ENCODE measurements at regions not wholly inside any gene's neighbourhood (a gene's known extent, or its start where the extent isn't known, plus 50 kb on each side); places are given as distances from the start of the nearest gene placed in this dataset.
A peak's percentile ranks its signal among the peaks of the same experiment; 100 is the strongest.

DNA sequence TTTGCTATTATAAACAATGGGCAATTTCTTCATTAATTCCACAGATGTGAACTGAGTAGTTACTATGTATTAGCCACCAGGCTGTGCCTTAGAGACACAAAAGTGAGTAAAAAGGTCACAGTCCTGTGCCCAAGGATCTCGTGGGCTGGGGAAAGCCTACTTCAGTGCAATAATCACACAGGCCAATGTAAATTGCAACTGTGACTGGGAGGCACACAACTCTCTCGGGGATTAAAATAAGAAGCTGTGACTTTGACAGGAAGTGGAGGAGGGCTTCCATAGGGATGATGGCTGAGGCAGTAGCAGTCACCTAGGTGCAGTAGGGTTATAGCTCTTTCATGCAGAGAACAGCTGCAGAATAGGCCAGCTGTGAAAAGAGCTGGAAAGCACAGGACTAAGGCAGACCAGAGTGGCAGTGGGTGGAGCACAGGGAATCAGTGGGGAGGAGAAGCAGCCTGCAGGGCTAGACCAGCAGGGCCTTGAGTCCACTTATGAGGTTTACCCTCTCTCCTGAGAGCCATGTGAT is 121.9 kb downstream of the MAB21L3 start:
- DNase-seq: no peak

DNA sequence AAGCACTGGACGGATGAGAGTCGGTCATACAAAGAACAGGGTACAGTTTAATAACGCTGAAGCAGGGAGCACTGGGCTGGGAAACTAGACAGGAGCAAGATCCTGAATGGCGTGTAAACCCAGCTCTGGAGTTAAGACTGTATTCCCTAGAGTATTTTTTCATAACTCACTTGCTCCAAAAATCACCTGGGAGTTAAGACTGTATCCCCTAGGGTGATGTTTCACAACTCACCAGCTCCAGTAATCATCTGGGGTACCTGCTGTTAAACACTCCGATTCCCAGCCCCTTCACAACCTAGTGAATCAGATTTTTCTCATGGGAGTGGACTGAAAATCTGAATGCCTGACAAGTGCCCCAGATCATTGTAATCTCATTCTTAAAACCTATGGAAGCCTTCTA is 123.2 kb downstream of the MAB21L3 start:
- no peak for DNase-seq

DNA sequence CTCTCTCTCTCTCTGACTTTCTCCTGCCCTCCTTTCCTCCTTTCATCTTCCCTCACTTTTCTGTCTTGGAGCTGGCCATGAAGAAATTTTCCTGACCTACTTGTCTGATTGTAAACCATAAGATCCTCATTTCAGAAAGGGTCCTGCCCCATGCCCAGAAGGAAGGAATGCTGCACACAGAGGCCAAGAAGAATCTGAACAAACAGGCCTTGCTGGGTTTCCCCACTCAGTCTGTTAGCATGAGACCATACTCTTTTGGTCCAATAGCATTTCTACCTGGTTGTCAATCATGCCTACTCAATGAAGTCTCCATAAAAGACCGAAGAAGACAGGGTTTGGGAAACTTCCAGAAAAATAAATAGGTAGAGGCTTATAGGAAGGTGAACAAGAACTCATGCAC is 128.7 kb downstream of the MAB21L3 start:
- no peak for DNase-seq

DNA sequence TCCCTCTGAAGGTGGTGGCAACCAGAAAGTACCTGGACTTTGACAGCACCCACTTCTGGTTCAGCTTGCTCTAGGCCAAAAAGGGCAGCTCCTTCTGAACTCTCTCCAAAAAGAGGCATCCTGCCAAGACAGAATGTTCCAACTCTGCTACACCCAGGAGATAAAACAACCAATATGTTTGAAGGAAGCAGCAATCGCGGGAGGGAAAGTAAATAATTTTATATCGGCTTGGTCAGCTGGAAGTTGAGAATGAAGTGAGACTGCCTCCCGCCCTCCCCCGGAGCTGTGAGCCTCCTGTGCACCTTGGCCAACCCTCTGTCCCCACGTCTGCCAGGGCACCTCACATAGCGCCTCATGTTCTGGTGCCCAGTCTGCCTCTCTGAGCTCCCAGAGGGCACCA is 130.3 kb upstream of the ATP1A1 start:
- DNase-seq: no peak

DNA sequence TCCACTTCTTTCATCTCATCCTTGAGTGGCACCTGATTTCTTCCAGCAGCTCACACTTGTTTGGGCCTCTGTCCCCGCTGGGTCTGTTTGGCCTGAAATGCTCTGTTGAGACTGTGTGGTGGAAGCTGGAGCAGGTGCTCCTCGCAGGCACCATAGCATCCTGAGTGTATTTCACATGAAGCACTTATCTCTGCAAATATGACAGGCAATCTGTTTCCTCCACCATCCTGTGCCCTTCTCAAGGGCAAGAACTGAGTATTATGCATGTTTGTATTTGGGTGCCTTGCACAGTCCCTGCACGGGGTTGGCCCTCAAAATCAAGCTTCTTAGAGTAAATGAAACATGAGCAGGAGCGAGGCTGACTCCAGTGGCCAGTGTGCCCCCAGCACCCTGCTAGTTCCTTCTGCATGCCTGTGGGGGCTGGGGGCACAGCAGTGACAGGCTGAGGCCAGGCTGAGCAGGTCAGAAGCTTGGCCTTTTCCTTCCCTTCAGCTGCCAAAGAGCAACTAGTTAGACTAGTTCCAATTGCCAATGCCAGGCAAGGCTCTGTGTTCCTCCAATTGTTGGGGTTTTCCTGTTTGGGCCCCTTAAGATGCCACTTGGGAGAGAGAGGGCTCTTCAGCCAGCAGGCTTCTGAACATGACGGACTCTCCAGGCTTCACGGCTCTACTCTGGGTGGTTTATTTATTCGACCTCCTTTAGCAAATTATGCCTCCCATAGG is 129.6 kb upstream of the ATP1A1 start:
- DNase-seq: no peak

DNA sequence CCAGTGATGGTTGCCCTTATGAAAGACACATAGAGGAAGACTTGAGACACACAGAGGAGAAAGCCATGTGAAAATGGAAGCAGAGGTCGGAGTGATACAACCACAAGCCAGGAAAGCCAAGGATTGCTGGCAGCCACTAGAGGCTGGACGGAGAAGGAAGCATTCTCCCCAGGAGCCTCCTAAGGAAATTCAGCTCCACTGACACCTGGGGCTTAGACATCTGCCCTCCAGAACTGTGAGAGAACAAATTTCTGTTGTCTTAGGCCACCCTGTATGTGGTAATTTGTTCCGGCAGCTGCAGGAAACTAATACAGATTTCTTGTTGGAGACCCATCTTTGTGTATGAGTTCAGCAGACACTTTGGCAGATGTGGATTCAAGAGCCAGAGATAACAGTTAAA is 126.9 kb upstream of the ATP1A1 start:
- DNase-seq: no peak

DNA sequence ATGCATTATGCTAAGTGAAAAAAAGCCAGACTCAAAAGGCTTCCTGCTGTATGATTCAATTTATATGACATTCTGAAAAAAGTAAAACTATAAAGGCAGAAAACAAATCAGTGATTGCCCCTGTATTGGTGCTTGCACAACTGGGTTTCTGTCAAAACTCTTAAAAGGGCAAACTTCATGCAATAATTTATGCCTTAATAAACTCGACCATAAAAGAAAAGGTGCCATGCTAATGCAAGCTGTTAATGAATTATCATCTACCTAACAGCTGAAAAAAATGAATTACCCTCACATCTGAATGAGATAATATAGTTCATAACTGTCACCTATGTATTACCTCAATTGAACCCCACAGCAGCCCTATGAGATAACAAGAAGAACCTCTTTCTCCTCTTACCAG is 120.8 kb upstream of the ATP1A1 start:
- DNase-seq: no peak

DNA sequence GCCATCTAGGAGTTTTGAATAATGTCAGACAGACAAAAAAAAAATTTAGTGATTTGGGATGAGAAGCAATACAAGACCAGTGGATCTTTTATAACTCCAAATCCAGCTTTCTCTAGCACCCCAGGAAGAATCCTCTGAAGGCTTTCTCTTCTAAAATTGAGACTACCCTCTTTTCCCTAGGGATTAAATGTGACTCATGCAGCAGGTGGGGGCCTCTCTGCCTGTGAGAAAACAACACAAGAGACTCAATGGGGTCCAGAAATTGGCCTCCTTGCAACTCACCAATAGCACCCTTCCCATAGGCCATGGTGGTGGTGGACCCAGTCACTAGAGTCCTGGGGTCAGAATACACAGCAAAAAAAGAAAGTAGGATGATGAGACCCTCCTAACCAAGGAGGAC is 120.3 kb upstream of the ATP1A1 start:
- DNase-seq: no peak

DNA sequence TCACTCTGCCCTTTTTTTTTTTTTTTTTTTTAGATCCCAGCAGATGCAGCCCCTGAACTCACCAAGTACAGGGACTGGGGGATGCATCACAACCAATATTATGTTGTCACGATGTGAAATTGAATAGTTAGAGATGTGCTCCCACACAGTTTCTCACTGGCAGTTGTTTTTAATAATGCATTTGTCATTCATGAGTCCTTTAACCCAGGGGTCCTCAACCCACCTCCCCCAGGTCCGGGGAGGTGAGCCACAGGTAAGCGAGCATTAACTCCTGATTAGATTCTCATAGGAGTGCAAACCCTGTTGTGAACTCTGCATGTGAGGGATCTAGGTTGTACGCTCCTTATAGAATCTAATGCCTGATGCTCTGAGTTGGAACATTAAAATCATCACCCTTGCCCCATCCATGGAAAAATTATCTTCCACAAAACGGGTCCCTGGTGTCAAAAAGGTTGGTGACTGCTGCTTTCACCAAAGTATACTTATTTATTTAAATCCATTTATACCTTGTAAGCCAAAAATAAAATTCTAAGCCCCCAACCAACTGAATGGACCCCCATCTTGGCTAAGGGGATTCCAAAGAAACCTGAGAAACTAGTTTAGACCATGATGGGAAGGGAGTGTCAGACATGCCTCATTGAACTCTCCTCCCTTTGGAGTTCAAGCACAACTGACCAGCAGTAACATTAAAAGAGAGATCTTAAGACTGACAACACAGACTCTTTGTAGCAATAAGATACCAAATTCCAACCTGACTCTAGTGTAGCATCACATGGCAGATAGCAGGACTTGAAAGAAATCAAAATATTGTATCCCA is 119.3 kb upstream of the ATP1A1 start:
- DNase-seq: no peak

DNA sequence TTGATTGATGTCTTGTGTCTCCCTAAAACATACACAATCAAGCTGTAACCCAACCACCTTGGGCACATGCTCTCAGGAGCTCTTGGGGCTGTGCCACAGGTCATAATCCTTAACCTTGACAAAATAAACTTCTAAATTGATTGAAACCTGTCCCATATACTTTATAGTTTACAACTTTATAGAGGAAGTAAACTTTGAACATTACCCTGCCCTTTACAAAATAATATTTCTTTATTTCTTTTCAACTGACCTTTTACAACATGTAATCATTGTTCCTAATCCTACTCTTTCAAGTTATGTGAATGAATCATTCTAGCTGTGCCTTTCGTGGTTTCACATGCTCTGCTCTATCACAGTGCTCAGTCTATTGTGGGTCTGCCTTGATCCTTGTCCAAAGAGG is 118.3 kb upstream of the ATP1A1 start:
- DNase-seq: no peak

DNA sequence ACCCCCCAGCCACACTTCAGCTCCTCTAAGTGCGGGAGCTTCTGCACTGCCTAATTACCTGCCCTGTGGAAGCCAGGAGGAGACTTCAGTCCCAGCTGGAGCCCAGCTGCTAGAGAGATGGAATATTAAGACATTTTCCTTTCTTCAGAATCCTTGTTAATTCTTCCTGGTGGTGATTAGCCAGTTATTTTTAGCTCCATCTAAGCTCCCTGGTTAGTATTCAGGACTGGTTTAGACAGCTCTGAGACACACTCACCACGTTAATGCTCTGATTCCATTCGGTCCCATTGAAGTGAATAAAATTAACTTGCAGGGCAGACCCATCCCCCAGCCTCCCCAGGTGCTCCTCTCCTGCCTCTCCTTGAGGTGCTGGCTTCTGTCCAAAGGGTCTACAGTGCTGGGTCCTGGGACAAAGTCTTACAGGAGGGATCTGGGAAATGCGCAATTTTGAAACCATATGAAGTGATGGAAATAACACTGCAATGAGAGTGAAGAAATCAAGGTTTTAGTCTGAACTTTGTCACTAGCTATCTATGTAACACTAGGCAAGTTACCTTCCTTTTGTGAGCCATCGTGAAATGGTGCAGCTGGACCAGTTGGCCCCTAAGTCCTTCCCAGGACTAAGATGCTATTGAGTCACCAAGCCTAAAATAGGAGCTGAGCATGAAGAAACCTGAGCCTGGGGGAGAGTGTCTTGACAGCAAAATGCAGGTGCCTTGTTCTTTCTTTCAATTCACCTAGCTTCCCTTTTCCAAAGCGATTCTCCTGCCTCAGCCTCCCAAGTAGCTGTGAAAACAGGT is 117.4 kb upstream of the ATP1A1 start:
- DNase-seq: no peak

DNA sequence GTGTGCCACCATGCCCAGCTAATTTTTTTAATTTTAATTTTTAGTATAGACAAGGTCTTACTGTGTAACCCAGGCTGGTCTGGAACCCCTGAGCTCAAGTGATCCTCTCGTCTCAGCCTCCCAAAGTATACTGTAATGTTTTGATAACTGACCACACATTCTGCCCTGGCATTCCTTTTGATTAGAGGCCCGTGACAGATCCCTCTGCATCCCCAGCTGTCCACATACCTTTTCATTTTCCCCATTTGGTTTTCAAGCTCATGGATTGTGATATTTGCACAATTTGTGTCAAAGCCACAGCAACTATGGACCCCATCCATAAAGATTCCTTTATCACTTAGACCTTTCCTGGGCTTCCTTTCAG is 116.8 kb upstream of the ATP1A1 start:
- no peak for DNase-seq

DNA sequence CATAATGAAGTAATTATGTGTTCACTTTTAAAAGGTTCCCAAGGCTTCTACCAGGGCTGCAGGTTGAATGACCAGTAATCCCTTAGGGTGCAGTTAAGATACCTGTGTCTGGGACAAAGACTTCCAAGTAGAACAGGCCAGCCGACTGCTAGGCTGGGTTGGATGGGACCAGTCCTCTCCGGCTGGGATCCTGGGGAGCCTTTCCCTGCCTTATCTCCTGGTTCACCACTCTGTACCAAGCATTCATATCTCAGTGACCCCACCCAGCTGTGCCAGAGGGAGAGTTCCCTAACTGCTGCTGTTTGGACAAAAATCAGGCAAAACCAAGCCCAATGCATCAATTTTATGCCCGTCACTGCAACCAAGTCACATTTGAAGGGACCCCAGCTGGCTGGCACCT is 116.2 kb upstream of the ATP1A1 start:
- DNase-seq: no peak

DNA sequence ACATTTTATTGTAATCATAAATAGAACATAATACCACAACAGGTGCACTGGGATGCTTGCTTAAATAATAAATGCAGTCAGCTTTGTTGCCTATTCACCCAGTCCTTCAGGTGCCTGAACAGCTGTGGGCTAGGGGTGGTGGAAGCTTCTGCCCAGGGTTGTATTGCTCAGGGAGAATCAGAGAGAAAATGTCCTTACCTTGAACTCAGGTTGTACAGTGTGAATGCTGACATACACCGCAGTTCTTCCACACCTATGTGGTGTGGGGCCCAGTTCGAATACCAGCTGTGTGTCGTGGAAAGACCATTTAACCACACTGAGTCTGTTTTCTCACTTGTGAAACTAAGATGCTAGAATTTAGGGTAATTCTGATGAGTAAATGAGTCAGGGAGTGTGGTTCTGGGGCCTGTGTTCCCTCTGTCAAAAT is 115.7 kb upstream of the ATP1A1 start:
- DNase-seq: peak; percentile 9 to 35

DNA sequence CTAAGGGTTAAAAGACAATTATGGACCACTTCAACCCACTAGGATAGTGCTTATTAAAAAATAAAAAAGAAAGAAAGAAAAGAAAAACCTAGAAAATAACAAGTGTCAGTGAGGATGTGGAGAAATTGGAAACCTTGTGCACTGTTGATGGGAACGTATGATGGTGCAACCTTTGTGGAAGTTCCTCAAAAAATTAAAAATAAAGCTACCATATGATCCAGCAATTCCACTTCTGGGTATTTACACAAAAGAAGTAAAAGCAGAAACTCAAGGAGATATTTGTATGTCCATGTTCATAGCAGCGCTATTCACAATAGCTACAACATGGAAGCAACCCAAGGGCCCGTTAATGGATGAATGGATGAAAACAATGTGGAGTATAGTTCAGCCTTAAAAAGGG is 115.2 kb upstream of the ATP1A1 start:
- no peak for DNase-seq

DNA sequence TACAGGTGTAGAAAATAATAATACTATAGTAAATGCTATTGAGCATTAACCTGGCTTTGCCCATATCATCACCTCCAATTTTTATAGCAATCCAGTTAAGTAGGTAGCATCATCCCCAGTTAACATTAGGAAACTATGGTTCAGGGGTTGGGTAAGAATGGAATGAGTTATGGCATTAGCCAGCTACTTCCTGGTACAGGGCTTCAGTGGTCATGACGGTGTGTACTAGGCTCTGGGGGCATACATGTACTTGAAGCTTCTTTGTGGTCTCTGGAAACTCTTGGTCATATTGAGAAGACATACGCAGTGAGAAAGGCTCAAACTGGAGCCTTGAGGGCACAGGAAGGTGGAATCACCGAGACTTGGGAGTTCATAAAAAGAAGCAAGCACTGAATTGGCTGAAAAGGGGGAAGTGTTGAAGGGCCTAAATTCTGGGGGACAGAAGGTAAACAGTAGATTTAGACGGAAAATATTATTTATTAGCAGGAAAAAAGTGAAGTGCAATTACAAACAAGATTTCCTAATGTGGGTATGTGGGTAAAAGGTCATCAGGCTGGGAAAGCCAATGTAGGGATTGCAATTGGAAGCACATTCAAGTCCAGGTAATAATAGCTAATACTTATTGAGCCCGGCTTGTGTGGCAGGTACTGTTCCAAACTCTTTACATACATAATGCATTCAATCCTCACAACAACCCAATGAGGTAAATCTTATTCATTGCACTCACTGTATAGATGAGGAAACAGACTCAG is 114.2 kb upstream of the ATP1A1 start:
- no peak for DNase-seq

DNA sequence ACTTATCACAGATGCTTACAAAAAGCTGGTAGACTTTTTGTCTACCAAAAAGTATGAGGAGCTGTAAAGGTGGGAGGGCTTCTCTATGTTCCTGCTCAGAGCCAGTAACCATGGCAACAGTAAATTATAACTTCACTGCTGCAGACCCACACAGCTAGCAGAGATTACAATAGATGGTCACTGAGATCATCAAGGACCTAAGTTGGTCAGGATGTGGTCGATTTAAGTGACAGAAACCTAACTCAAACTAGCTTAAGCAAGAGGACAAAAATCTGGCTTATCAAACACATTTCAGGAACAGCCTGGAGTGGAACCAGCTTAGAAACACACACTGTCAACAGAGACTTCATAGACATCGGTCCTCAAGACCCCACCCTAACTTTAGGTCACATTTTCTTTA is 113.4 kb upstream of the ATP1A1 start:
- no peak for DNase-seq

DNA sequence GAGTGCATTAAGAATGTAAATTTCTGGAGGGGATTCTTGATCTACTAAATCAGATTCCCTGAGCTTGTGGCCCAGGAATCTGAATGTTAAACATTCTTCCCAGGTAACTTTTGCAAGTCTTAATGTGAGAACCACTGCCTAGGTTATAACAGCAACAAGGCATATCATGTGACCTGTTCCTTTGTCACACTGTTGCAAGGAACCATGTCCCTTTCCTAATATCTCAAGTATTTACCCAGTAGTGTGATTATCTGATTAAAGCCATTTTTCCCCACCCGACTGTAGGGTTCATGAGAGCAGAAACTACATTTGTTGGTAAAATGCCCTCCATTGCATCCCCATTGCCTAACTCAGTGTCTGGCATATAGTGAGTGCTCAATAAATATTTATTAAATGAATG is 112.9 kb upstream of the ATP1A1 start:
- DNase-seq: no peak

DNA sequence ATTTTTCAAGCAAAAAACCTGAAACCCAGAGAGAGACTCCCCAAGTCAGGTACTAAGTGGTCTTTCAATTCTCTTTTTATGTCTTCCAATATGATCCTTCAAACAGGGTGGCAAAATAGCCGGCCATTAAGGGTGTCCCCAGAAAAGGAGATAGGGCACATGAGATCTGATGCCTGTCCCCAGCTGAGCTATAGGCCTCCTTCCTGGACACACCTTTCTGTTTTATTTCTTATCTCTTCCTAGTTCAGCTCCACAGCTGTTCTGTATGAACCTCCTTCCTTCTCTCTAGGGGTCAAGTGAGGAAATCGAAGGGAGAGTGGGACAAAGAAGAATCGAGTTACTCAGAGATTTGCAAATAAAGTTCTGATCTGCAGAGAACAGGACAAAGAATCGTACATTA is 112.4 kb upstream of the ATP1A1 start:
- DNase-seq: no peak

DNA sequence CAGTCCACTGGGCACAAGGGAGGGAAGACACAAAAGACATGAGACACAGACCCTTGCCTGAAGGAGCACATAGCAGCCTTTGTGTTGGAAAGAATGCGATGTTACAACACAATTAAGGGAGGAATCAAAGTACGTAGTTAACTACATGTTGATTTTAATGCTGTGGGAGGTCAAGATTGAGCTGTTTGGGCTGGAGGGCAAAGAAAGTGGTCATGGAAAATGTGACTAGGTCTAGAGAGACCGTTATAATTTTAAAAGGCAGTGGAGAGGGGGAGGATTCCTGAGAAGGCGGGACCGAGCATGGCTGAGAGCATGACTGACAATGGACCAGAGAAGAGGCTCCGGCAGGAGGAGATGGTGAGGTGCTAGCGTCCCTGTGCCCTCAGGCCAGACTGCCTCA is 111.8 kb upstream of the ATP1A1 start:
- DNase-seq: no peak

DNA sequence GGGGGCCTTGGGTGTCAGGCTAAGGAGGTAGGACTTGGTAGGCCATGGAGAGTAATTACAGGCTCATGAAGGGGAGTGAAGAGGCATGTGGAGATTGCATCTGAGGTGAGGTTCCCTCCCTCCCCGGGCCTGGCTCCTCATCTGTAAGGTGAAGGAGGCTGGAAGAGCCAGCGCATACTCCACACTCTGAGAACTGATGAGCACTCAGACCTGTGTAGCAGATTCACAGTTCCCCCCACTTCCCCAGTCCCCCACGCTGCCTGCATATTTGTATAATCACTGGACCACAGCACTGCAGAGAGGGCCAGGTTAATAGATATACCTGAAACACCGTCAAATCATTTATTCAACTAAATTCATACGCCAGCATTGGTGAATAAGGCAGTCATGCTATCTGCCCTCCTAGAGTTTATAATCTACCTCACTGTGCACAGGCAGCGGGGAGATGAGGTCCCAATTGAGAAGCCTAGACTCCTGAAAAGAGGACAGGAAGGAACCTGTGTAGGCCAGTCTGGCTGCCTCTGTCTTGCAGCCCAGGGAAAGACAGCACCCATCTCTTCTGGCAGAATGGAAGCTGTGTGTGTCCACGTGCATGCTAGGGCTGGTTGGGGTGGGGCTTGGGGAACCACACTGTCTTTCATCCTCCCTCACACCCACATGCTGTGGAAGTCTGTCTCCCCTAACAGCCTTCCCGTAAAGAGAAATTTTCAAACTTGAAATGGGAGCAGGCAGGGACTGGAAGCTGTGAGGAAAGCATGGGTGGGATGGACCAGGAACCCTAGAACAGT is 110.6 kb upstream of the ATP1A1 start:
- no peak for DNase-seq

DNA sequence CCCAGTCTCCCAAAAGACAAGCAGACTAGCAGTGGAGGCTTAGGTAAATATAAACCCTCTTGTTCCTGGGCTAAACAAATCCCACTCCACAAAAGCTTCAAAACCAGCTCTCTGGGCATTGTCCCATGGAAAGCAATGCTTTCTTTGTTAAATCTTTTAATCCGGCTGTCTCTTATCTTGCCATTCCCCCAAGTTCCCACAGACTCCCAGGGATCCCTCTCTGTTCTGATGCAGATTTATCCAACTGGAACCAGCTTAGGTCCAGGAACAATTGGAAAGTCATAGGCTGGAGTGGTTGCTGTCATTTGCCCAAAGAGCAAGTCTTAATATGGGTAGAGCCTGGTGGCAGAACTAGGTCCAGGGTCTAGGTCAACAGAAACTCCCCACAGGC is 110.1 kb upstream of the ATP1A1 start:
- DNase-seq: no peak

Measured in activated CD4-positive, alpha-beta T cell treated with anti-CD3 and anti-CD28 coated beads, Interleukin-2, amount 50 U/mL, for 48 hours (primary cell).